ENCODE measurements at regions not wholly inside any gene's neighbourhood (a gene's known extent, or its start where the extent isn't known, plus 50 kb on each side); places are given as distances from the start of the nearest gene placed in this dataset.
A peak's percentile ranks its signal among the peaks of the same experiment; 100 is the strongest.

DNA sequence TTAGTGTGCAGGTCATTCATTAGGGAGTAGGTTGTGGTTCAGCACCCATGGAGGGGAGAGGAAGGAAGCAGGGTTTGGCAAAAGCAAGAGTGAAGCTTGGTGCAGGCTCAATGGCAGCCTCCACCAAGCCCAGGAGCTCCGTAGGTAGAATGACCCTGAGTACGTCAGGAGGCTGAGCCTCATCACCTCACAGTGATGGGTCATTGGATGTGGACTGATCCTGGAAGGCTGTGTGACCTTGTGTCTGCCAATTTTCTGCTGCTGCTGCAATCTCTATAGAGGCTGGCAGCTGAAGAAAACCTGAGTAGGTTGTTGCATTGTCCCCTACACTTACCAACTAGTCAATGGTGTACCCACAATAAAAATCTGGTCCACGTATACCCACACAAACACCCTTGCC is 173.1 kb downstream of the ASCL1 start:
- H3K27ac Mint-ChIP-seq: no peak overlapping the region
- no peak overlapping the region for H3K9ac ChIP-seq
- no peaks in the 10 kb centered on the region for H3K36me3 ChIP-seq
- no peaks in the 10 kb centered on the region for H3K4me1 ChIP-seq
- H3K79me2 ChIP-seq (ENCODE audit: low read depth): no peaks in the 10 kb centered on the region
- H3K27ac ChIP-seq: no peak overlapping the region
- H3K36me3 Mint-ChIP-seq: peaks cover 5% of the 10 kb centered on the region
- TF ChIP-seq EZH2phosphoT487 (IDR thresholded peaks at IDR 0.05) (no peak), EZH2 (IDR thresholded peaks at IDR 0.05) (no peak)
- TF ChIP-seq, protein P1, sequence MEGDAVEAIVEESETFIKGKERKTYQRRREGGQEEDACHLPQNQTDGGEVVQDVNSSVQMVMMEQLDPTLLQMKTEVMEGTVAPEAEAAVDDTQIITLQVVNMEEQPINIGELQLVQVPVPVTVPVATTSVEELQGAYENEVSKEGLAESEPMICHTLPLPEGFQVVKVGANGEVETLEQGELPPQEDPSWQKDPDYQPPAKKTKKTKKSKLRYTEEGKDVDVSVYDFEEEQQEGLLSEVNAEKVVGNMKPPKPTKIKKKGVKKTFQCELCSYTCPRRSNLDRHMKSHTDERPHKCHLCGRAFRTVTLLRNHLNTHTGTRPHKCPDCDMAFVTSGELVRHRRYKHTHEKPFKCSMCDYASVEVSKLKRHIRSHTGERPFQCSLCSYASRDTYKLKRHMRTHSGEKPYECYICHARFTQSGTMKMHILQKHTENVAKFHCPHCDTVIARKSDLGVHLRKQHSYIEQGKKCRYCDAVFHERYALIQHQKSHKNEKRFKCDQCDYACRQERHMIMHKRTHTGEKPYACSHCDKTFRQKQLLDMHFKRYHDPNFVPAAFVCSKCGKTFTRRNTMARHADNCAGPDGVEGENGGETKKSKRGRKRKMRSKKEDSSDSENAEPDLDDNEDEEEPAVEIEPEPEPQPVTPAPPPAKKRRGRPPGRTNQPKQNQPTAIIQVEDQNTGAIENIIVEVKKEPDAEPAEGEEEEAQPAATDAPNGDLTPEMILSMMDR (IDR thresholded peaks at IDR 0.05): no peak
- no peak overlapping the region for H3K4me3 ChIP-seq
- H3K4me2 ChIP-seq: no peak overlapping the region
- H3F3A ChIP-seq (ENCODE audit: low read depth): no peaks in the 10 kb centered on the region
- no peak for DNase-seq (ENCODE audit: low spot score)
- no peaks in the 10 kb centered on the region for H3K27me3 ChIP-seq
- no peaks in the 10 kb centered on the region for H4K20me1 ChIP-seq (ENCODE audit: low read depth)
- H3K4me3 Mint-ChIP-seq: no peak overlapping the region
- no peak overlapping the region for H2AFZ ChIP-seq (replicated peaks)
- H3K9me3 Mint-ChIP-seq: peaks cover 22% of the 10 kb centered on the region
- peaks cover 5% of the 10 kb centered on the region for H3K27me3 Mint-ChIP-seq (ENCODE audit: insufficient read depth, low read depth)
- H3K9me3 ChIP-seq (ENCODE audit: low read depth): no peaks in the 10 kb centered on the region
- H3K4me1 Mint-ChIP-seq: no peaks in the 10 kb centered on the region

DNA sequence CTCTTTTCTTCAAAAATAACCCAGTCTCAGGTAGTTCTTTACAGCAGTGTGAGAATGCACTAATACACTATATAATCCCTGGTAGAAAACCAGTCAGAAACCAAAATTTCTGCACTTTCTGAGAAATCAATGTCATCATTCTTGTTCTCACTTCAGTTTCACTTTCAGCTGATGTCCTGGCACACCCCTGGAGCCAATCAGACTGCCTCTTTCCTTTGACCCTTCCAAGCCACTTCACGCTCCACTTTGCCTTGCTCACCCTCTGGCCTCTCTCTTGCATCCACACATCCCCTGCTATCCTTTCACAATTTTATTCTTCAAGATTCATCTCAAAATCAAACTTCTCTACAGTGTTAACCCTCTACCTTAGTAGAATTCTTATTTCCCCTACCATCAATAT is 181.1 kb downstream of the ASCL1 start:
- Histone ChIP-seq H3K9me3 (ENCODE audit: low read depth) (no peaks in the 10 kb centered on the region), H4K20me1 (ENCODE audit: low read depth) (no peaks in the 10 kb centered on the region), H2AFZ (replicated peaks) (no peak overlapping the region), H3K9ac (no peak overlapping the region), H3K36me3 (no peaks in the 10 kb centered on the region), H3F3A (ENCODE audit: low read depth) (no peaks in the 10 kb centered on the region), H3K4me3 (no peak overlapping the region), H3K27me3 (no peaks in the 10 kb centered on the region), H3K4me1 (peaks cover 24% of the 10 kb centered on the region), H3K4me2 (no peak overlapping the region), H3K27ac (no peak overlapping the region), H3K79me2 (ENCODE audit: low read depth) (no peaks in the 10 kb centered on the region)
- H3K4me3 Mint-ChIP-seq: no peak overlapping the region
- peaks cover 27% of the 10 kb centered on the region for H3K4me1 Mint-ChIP-seq
- no peak overlapping the region for H3K27ac Mint-ChIP-seq
- H3K9me3 Mint-ChIP-seq: peaks cover 20% of the 10 kb centered on the region
- H3K27me3 Mint-ChIP-seq (ENCODE audit: insufficient read depth, low read depth): no peaks in the 10 kb centered on the region
- peaks cover 3% of the 10 kb centered on the region for H3K36me3 Mint-ChIP-seq
- no peak for TF ChIP-seq EZH2phosphoT487 (IDR thresholded peaks at IDR 0.05)
- TF ChIP-seq, protein P1 (IDR thresholded peaks at IDR 0.05): no peak
- TF ChIP-seq EZH2 (IDR thresholded peaks at IDR 0.05): no peak
- DNase-seq (ENCODE audit: low spot score): no peak

GRCh38 chr12:103139876-103140275 is 182.4 kb downstream of the ASCL1 start:
- peak overlapping the region; percentile 19 for H3K4me2 ChIP-seq
- peak overlapping the region; percentile 86 for H3K27ac Mint-ChIP-seq
- peaks cover 2% of the 10 kb centered on the region for H3K27me3 Mint-ChIP-seq (ENCODE audit: insufficient read depth, low read depth)
- no peak overlapping the region for H3K27ac ChIP-seq
- H3K9me3 Mint-ChIP-seq: peaks cover 13% of the 10 kb centered on the region
- no peak for TF ChIP-seq EZH2 (IDR thresholded peaks at IDR 0.05)
- TF ChIP-seq EZH2phosphoT487 (IDR thresholded peaks at IDR 0.05): no peak
- TF ChIP-seq, protein P1 (IDR thresholded peaks at IDR 0.05): no peak
- H3F3A ChIP-seq (ENCODE audit: low read depth): no peaks in the 10 kb centered on the region
- H3K79me2 ChIP-seq (ENCODE audit: low read depth): no peaks in the 10 kb centered on the region
- H3K4me1 Mint-ChIP-seq: peaks cover 27% of the 10 kb centered on the region
- peaks cover 2% of the 10 kb centered on the region for H3K36me3 Mint-ChIP-seq
- peak overlapping the region; percentile 9 for H2AFZ ChIP-seq (replicated peaks)
- no peak overlapping the region for H3K4me3 Mint-ChIP-seq
- no peaks in the 10 kb centered on the region for H3K9me3 ChIP-seq (ENCODE audit: low read depth)
- H3K9ac ChIP-seq: no peak overlapping the region
- DNase-seq (ENCODE audit: low spot score): no peak
- peaks cover 24% of the 10 kb centered on the region for H3K4me1 ChIP-seq
- H4K20me1 ChIP-seq (ENCODE audit: low read depth): no peaks in the 10 kb centered on the region
- H3K4me3 ChIP-seq: no peak overlapping the region
- H3K36me3 ChIP-seq: no peaks in the 10 kb centered on the region
- H3K27me3 ChIP-seq: no peaks in the 10 kb centered on the region
